Stimulated activated CD4-positive, alpha-beta T cell treated with anti-CD3 and anti-CD28 coated beads, Interleukin-12 subunit alpha, Interleukin-12 subunit beta, amount 100 ng/mL, for 48 hours (primary cell): ENCODE measurements at regions not wholly inside any gene's neighbourhood (a gene's known extent, or its start where the extent isn't known, plus 50 kb on each side); places are given as distances from the start of the nearest gene placed in this dataset.
A peak's percentile ranks its signal among the peaks of the same experiment; 100 is the strongest.
"Not testable (repeated sequence)": the region's sequence is repeated elsewhere in the genome, so short reads cannot be mapped to it uniquely, and the experiment has no call there.

Source experiments
- DNase-seq, 3 donors: peaks; one replicate each; pipeline ENCODE4 v3.0.0-alpha.2; 2020; ENCODE audit warnings: low read depth in 2 of 3, low spot score in 1 of 3

DNA sequence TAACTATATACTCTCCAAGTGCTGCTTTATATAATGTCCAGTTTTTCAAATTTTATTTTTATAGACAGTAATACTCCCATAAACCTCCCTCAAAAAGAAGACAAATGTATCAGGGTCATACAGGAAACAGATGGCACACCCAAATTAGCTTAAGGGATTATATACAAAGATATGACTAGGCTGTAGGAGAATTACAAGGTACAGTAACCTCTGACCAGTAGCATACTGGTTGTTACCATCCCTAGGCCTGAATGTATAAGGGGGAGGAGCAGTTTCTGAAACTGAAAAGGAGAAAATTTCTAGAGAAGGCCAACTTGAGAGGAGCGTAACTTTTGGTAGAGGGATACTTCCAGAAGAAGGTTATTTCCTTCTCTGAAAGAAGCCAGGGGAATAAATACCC, 122.6 kb upstream of the NBPF19 start:
- DNase-seq: not testable (repeated sequence)

DNA sequence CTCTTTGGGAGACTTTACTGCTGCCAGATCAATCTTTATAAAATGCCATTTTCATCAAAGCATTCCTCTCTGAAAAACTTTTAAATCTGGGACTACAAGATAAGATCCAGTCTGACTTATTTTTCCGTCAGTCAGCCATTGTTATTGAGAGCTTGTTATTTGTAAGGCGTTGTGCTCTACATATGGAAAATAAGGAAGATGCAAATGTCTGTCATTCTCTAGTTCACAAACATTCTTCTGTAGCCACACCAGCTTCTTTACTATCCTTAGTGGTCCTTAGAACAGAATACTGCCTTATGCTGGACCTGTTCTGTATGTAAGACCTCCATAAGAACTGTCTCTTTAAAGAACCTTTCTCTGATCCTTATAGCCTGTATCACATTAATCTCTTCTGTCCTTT, 120.3 kb upstream of the NBPF19 start:
- not testable (repeated sequence) for DNase-seq

DNA sequence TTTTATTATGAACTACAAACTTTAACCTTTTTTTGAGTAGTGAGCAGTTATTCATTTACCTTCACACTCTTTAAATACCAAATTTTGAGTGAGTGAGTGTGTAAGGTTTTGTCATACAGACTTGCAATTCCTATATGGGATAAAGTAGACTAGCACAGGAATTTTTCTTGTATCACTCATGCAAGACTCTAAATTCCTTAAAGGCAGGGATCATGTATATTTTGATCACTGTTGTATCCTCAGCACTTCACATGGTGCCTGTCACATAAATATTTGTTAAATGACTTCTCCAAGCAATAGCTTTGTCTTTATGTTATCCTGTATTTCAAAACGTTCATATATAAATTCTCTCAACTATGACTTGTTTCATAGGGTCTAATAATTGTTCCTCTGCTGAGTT, 119.1 kb upstream of the NBPF19 start:
- not testable (repeated sequence) for DNase-seq

DNA sequence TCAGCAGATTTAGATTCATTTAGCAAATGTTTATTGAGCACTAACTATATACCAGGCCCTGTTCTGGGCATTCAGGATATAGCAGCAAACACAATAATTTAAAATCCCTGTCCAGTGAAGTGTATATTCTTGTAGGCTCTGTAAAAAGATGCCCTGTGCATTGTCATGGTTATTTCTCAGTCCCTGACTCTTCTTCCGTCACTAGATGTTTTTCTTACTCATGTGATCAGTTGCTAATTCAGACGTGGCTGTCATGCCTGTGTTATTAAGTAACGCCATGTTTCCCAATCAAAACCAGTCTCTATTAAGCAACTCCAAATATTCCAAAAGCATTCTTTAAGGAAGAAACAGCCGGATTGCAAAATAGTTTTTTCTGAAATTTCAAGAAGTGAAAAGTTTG, 118.7 kb upstream of the NBPF19 start:
- not testable (repeated sequence) for DNase-seq

DNA sequence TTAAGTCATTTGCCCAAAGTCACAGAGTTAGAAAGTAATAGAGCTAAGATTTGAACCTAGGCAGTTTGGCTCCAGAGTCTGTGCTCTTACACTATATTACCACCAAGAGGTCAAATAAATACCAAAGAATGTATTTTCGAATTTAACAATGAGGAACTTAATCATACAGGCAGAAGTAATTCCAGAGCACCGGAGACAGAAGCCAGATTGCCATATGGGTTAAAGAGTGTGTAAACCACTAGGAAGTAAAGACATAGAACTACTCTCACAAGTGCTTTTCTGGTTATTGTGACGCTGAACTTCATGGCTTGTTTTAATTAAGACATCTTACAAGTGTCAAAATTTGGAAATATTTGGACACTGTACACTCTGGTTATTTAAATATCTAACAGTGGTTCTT, 114.5 kb upstream of the NBPF19 start:
- not testable (repeated sequence) for DNase-seq

DNA sequence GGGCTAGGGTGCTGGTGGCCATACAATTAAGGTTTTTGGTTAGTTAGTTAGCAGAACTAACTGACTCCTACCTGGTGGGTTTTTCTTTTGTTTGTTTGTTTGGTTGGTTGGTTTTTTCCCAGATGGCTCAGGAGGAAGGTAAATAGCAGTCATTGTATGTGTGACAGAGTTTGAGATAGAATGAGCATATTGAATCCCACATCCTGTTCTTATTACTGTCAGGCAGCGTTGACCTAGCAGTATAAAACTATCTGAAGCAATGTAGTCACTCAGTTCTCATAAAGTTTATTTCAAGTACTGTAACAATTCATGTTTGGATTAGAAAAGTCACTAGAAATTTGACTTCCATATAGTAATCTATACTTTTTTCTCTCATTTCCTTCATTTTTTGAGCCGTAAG, 113.5 kb upstream of the NBPF19 start:
- not testable (repeated sequence) for DNase-seq

DNA sequence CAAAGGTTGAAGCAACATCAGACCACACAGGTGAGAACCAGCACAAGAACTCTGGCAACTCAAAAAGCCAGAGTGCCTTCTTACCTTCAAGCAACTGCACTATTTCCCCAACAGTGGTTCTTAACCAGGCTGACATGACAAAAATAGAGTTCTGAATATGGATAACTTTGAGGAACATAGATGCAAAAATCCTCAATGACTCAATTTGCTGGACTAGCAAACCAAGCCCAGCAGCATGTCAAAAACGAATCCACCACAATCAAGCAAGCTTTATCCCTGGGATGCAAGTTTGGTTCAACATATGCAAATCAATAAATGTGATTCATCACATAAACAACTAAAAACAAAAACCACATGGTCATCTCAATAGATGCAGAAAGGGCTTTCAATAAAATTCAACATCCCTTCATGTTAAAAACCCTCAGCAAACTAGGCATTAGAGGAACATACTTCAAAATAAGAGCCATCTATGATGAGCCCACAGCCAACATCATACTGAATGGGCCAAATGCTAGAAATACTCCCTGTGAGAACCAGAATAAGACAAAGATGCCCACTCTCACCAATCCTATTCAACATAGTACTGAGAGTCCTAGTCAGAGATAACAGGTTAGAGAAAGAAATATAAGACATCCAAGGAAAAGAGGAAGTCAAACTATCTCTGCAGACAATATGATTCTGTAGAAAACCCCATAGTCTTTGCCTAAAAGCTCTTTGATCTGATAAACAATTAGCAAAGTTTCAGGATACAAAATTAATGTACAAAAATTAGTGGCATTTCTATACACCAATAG, 110.5 kb upstream of the NBPF19 start:
- DNase-seq: not testable (repeated sequence)

DNA sequence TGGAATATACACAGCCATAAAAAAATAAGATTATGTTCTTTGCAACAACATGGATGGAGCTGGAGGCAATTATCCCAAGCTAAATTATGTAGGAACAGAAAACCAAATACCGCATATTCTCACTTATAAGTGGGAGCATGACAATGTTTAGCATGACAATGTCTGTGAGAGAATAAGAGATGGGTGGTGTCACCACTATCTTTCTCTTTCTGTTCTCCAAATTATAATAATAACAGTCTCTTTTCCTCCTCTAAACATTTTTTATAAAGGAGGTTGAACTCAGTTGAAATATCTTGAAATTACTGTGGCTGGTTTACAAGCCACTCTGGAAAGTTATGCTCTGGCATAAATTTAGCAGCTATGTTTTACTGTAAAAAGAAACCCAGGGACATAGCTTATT, 108.4 kb upstream of the NBPF19 start:
- DNase-seq: not testable (repeated sequence)

DNA sequence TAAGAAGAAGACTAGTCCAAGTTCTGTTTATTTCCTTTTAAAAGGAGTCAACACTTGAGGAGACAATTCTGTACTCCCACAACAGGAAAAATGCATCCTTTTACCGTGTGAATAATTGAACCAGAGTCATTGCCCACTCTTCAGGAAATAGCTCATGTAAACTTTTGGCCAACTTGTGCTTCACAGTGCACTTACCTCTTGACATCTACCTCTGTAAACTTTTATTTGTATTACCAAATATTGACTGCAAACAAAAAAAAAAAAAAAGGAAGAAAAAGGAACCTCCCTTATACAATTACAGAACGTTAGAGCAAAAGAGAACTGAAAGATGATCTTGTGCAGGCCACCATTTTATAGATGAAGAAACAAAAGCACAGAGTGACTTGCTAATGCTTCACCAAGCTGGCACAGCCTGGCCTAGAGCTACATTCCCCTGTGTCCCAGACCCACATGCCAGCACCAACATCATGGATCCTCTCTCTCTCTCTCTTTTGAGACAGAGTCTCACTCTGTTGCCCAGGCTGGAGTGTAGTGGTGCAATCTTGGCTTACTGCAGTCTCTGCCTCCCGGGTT, 107.3 kb upstream of the NBPF19 start:
- DNase-seq: not testable (repeated sequence)

DNA sequence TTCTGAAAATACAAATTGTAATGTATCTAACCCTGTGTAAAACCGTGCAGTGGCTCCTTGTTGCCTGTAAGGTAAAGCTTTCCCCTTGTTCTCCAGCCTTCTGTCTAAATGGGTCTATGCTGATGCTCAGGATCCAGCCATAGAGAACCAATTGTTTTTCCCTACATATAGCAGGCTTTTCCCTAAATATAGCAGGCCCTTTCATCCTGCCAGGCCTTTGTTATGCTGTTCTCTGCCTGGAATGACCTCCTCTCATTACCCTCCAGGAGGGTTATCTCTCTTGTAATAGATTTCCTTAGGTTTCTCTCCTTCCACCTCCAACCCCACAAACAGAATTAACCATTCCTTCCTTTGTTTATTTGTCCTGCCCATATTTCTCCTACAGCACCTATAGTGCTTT, 106.5 kb upstream of the NBPF19 start:
- not testable (repeated sequence) for DNase-seq

DNA sequence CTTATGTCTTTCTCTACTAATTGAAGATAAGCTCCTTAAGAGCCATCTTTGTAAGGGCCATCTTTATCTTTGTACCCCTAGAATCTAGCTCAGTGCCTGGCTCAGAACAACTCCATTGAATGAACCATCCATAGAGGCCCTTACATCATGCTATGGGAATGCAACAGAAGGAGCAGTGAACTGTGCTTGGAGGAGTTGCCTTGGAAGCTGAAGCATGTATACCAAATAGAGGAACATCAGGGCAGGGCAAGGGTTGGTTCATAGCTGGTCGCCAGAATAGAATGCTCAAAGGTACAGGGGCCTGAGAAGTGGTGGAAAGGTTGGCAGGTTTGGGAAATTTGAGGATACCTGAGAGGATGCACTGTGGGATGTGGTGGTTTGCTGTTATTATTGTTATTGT, 105.8 kb upstream of the NBPF19 start:
- not testable (repeated sequence) for DNase-seq

DNA sequence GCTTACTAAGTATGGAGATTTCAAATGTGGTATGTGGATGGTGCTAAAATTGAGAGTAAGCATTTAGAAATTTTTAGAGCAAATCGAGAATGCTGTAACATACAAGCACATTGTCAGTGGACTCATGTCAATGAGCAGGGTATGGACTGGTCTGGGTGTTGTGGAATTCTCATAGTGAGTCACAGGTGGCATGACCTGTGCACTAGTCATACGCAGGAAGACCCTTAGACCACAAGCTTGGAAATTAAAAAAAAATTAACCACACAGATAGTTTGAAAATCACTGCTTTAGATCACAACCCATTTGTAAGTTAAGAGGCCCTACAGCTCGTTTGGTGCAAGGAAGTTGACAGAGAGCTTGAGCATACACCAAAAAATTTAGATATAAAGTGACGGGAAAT, 102.9 kb upstream of the NBPF19 start:
- DNase-seq: not testable (repeated sequence)

DNA sequence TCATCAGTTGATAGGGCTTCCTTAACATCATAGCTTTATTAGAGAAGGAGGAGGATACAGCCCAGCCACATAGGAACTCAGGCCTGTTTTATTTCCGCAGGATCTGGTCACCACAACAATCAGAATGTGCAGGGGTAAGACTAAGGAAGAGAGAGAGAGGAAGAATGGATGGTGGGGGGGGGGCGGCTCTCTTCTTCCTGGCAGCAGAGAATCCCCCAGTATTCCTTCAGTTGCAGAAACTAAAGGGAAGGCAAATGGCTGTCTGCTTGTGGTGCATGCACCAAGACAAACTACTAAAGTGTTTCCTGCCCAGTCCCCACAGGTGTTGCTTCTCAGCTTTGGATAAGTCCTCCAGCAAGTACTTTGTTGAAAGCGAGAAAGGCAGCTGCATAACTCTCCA, 96.4 kb upstream of the NBPF19 start:
- DNase-seq: not testable (repeated sequence)

DNA sequence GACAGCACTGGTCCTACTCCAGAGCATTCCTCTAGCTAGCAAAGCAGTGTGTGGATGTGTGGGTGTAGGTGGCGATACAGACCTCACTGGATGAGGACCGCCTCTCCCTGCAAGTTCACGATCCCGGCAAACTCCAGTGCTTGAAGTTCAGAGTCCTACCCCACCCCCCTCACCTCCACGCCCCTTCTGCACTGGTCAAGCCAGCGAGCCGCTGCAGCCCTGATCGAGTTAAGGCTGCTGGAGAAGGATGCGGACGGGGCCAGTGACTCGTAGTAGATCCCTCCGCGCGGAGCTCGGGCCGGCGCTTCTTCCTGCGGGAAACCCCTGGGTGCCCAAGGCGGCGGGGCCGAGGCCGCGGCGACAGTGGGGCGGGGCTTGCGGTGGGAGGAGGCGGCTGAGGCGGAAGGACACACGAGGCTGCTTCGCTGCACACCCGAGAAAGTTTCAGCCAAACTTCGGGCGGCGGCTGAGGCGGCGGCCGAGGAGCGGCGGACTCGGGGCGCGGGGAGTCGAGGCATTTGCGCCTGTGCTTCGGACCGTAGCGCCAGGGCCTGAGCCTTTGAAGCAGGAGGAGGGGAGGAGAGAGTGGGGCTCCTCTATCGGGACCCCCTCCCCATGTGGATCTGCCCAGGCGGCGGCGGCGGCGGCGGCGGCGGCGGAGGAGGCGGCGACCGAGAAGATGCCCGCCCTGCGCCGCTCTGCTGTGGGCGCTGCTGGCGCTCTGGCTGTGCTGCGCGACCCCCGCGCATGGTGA, 84.5 kb upstream of the NBPF19 start:
- peak; percentile 16 to 46 (median 29) for DNase-seq

DNA sequence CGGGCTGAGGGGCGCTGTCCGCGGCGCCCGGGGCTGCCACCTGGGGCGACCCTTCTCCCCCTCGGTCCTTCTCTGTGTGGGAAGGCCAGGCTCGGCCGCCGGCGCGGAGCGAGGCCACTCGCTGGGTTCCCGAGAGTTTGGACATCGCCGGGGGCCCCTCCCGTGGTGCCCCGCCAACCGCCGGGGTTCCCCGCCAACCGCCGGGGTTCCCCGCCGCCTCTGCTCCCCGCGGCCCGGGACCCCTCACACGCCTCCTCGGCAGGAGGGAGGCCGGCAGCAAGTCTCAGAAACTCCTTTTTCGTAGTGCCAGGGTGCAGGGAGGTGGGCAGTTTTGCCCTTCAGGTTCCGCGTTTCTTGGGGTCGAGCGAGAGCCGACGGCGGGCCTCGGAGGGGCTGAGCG, 83.9 kb upstream of the NBPF19 start:
- not testable (repeated sequence) for DNase-seq

DNA sequence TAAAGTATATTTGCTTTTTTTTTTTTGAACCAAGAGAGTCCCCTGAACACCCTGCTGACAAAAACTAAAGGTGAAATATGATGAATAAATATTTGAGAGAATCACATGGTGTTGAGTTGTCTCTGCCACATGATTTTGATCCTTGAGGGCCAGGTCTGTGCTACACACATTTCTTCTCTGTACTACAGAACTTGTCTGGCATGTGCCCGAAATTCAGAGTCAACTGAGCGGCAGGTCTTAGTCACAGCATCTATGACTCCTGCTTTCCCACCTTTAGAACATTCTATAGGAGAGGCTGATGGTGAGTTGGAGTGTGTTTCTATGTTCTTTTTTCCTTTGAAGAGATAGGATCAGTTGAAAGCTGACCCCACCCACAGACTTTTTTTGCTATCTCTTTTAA, 79.0 kb upstream of the NBPF19 start:
- DNase-seq: peak; percentile 20 to 35 (median 34)

DNA sequence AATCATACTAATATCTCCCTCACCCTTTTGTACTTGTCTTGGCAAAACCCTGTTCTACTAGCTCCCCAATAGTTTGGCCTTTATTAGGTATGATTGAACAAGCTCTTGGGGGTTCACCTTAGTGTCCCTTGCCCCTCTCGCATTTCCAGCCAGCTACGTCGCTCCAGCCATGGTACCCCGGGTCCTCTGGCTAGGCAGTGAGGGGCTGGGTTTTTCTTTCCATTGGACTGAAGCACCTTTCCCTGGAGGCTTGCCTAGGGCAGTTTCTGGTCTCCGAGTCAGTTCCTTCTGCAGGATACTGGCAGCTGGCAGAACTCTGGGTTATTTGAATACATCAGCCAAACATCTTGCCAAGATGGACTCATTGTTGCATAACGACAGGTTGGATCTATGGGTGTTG, 76.3 kb upstream of the NBPF19 start:
- DNase-seq: not testable (repeated sequence)

DNA sequence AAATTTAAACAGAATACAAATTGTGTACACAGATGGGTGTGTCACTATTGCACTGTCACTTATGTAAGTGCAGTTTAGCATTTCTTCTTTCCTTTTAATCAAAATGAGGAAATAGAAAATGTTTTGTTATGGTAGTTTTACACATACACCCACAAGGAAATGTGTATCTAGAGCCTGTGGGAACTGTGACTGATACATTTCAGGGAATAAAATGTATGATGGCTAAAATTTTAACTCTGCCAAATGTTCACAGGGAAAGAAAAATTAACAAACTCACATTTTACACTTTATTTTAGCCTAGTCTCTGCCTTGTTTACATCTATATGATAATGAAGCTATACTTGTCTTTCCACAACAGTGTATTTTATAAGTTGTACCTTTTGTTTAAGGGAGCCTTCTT, 66.4 kb upstream of the NBPF19 start:
- DNase-seq: not testable (repeated sequence)

DNA sequence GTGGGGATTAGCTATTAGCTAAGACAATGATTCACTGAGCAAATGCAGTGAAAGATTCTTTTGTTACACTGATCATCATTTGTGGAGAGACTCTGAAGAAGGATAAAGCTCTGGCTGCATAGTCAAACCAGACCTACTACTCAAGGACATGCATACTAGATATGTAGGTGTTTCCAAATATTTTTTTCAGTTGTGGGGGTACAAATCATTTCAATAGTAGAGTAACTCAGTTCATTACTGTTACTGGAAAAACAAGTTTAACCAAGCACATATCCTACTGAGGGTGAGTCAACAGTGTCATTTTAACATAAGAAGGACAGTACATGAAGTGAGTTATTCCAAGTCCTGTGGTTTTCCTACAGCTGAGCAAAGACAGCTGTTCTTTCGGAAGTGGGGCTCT, 59.5 kb upstream of the NBPF19 start:
- not testable (repeated sequence) for DNase-seq

DNA sequence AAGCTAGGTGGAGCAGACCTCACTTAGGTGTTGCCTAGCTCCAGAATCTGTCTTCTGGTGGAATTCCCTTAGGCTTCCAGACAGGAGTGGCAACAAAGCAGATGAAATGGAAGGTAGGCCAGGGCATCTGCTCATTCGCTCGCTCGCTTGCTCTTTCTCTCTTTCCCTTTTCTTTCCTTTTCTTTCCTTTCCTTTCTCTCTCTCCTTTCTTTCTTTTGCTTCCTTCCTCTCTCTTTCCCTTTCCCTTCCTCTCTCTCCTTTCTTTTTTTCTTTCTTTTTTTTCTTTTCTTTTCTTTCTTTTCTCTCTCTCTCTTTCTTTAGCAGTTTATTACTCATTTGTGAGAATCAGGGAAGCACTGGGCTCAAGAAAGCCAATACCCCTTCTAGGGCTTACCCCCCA, 56.1 kb upstream of the NBPF19 start:
- DNase-seq: not testable (repeated sequence)

DNA sequence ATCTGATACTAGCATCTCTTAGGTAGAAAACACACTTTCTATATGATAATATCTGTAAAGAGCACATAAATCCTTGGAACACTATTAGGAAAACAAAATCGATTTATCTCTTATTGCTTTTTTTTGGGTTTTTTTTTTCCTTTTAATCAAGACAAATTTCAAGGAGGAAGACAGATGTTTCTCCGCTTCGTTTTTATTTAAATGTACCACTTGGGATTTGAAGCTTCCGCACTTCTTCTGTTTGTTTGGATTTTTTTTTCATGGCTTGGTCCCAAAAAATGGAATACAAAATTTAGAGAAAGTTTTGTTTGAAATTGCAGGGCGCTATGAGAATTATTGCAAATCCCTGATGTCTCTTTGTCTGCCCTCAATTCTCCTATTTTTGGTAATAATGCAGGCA, 51.7 kb upstream of the NBPF19 start:
- not testable (repeated sequence) for DNase-seq
